K562 (cell line): ENCODE measurements at regions not wholly inside any gene's neighbourhood (a gene's known extent, or its start where the extent isn't known, plus 50 kb on each side); places are given as distances from the start of the nearest gene placed in this dataset.

Source experiments
- ATAC-seq: fragments of 200-7000 bp; cut with Tn5 transposase; 3 replicates; pipeline ENCODE4 v1.9.1; 2020; ENCODE audit warnings: moderate library complexity
- BruUV-seq: library from RNA; stranded (reverse); fragments of 400-500 nt; replicated peaks from 2 replicates; lab custom pipeline; 2021; lab: Mats Ljungman, UMichigan
- CTCF ChIA-PET: fragments of 300-600 bp; formaldehyde crosslinking; extraction: SDS; loops from one replicate; lab custom pipeline; 2021; ENCODE audit warnings: low intra/inter-chr PET ratio; lab: Yijun Ruan, JAX
- POLR2A ChIA-PET: fragments of 300-600, 350-650 bp; sonication (Branson Sonifier 250); formaldehyde crosslinking; extraction: SDS; loops from one replicate; lab custom pipeline; 2021; ENCODE audit warnings: antibody characterized with exemption, inconsistent platforms; lab: Yijun Ruan, JAX
- DNase-seq, 4 experiments: peaks; one replicate each; pipeline versions ENCODE4 v3.0.0 to v3.0.0-alpha.2; 2011 to 2018; ENCODE audit warnings: low spot score in 3 of 4, mixed read lengths in 3 of 4; ENCODE audit errors: extremely low read depth in 1 of 4
- FAIRE-seq: peaks from 2 replicates; lab custom pipeline; 2011; peaks lifted over from hg19 to GRCh38; lab: Jason Lieb, UNC
- H2AFZ ChIP-seq: 2 replicates; pipeline ENCODE4 v1.6.0; 2011; ENCODE audit warnings: low read depth, low read length, control low read depth, inconsistent platforms
- H3K27ac ChIP-seq: fragments of 200-600 bp; 3 replicates; pipeline ENCODE4 v1.8.0; 2011; ENCODE audit warnings: low read depth, mild to moderate bottlenecking, control low read depth, inconsistent platforms, low read length, moderate library complexity, mixed read lengths; ENCODE audit errors: extremely low read depth
- H3K27me3 ChIP-seq, 2 experiments: fragments of 300-600 bp in 1 of 2; 2 replicates in 1 of 2; 3 replicates in 1 of 2; pipeline versions ENCODE4 v1.6.0 to v1.8.0; 2011; ENCODE audit warnings: inconsistent platforms in 2 of 2, low read length in 2 of 2, mild to moderate bottlenecking in 1 of 2, mixed read lengths in 1 of 2, moderate library complexity in 1 of 2; ENCODE audit not compliant: control insufficient read depth in 2 of 2, insufficient read depth in 2 of 2
- H3K36me3 ChIP-seq: fragments of 300-600 bp; 3 replicates; pipeline ENCODE4 v1.8.0; 2011; ENCODE audit warnings: mild to moderate bottlenecking, low read length, inconsistent platforms; ENCODE audit not compliant: control insufficient read depth, insufficient read depth
- H3K4me1 ChIP-seq, 2 experiments: fragments of 200-600 bp in 1 of 2; replicated peaks in 1 of 2; 2 replicates in 1 of 2; 3 replicates in 1 of 2; pipeline versions ENCODE4 v1.5.1 to v1.8.0; 2011; ENCODE audit warnings: inconsistent platforms in 2 of 2, low read length in 2 of 2, mild to moderate bottlenecking in 1 of 2, mixed read lengths in 1 of 2, moderate library complexity in 1 of 2; ENCODE audit not compliant: control insufficient read depth in 2 of 2, insufficient read depth in 2 of 2
- H3K4me2 ChIP-seq: 2 replicates; pipeline ENCODE4 v1.6.1; 2011; ENCODE audit warnings: low read length, control low read depth, inconsistent platforms, mixed read lengths; ENCODE audit not compliant: insufficient read depth
- H3K4me3 ChIP-seq: fragments of 200-600 bp; sonication (generic), shearing (Covaris generic); 2 replicates; pipeline ENCODE4 v1.5.1; 2016; ENCODE audit warnings: control low read depth, inconsistent platforms
- H3K79me2 ChIP-seq: fragments of 200-600 bp; 3 replicates; pipeline ENCODE4 v1.8.0; 2011; ENCODE audit warnings: low read length, inconsistent platforms; ENCODE audit not compliant: control insufficient read depth, insufficient read depth
- H3K9ac ChIP-seq, 2 experiments: 2 replicates each; pipeline versions ENCODE4 v1.6.0 to v1.6.1; 2011; ENCODE audit warnings: low read depth in 2 of 2, low read length in 2 of 2, control low read depth in 1 of 2, inconsistent platforms in 1 of 2, mild to moderate bottlenecking in 1 of 2, mixed read lengths in 1 of 2; ENCODE audit not compliant: insufficient read depth in 1 of 2
- H3K9me1 ChIP-seq: one replicate; pipeline ENCODE4 v1.6.0; 2011; ENCODE audit warnings: inconsistent platforms, mild to moderate bottlenecking, low read length, moderate library complexity; ENCODE audit not compliant: control insufficient read depth, insufficient read depth
- H3K9me3 ChIP-seq: replicated peaks from 2 replicates; pipeline ENCODE4 v1.5.1; 2011; ENCODE audit warnings: low read depth, low read length, inconsistent platforms; ENCODE audit not compliant: control insufficient read depth, insufficient read depth
- H4K20me1 ChIP-seq: replicated peaks from 2 replicates; pipeline ENCODE4 v1.6.1; 2011; ENCODE audit warnings: low read length, inconsistent platforms, mixed read lengths; ENCODE audit not compliant: control insufficient read depth, insufficient read depth
- ARID1B ChIP-seq: fragments of 450-650 bp; IDR thresholded peaks from 2 replicates; pipeline ENCODE4 v1.6.1; 2016; ENCODE audit warnings: antibody characterized with exemption, mild to moderate bottlenecking, inconsistent platforms
- BRCA1 ChIP-seq, 2 experiments: fragments of 450-650 bp in 1 of 2; sonication (generic) in 1 of 2; formaldehyde crosslinking in 1 of 2; IDR thresholded peaks; 2 replicates each; pipeline versions ENCODE4 v1.5.0 to v1.6.1; 2017 to 2020; ENCODE audit warnings: mild to moderate bottlenecking in 1 of 2, missing genetic modification reagents in 1 of 2
- CBX3 ChIP-seq, 2 experiments: IDR thresholded peaks; 1 replicate in 1 of 2; 2 replicates in 1 of 2; pipeline ENCODE4 v1.6.1; 2012; ENCODE audit warnings: inconsistent platforms in 2 of 2, low read length in 2 of 2, borderline replicate concordance in 1 of 2, control low read depth in 1 of 2
- CTBP1 ChIP-seq: fragments of 450-650 bp; IDR thresholded peaks from 2 replicates; pipeline ENCODE4 v1.6.1; 2016; ENCODE audit warnings: borderline replicate concordance
- ILK ChIP-seq: fragments of 450-650 bp; IDR thresholded peaks from 2 replicates; pipeline ENCODE4 v1.6.1; 2016; ENCODE audit warnings: missing genetic modification characterization, low read depth, mild to moderate bottlenecking, missing compliant biosample characterization, moderate library complexity, borderline replicate concordance
- MCM2 ChIP-seq: fragments of 450-650 bp; IDR thresholded peaks from 2 replicates; pipeline ENCODE4 v1.6.1; 2017; ENCODE audit warnings: low read depth, mild to moderate bottlenecking
- XRCC5 ChIP-seq: fragments of 200-400 bp; formaldehyde crosslinking; IDR thresholded peaks from 2 replicates; pipeline ENCODE4 v1.6.1; 2017; ENCODE audit warnings: low read depth, mild to moderate bottlenecking, low read length
- ZNF77 ChIP-seq: fragments of 250-450 bp; sonication (Bioruptor Pico); IDR thresholded peaks from 2 replicates; pipeline ENCODE4 v1.5.0; 2020
- ZNF785 ChIP-seq: fragments of 250-450 bp; sonication (Bioruptor Pico); IDR thresholded peaks from 2 replicates; pipeline ENCODE4 v1.4.0; 2020; ENCODE audit warnings: mild to moderate bottlenecking
- WGBS: fragments of 100-300 bp; shearing (Covaris generic); methylation state at CpG from one replicate; pipeline ENCODE4 v1.1.6; 2016; ENCODE audit warnings: low coverage, mixed read lengths; ENCODE audit not compliant: insufficient coverage; ENCODE audit errors: missing lambda C conversion rate; 5-methylcytosine and 5-hydroxymethylcytosine counted together
- in situ Hi-C: fragments of 300-500 bp; cut with MboI; formaldehyde crosslinking; loops from 4 replicates; pipeline ENCODE4 v1.15.0; 2018; ENCODE audit warnings: inconsistent platforms, mixed read lengths
- intact Hi-C: fragments of 100-400 bp; cut with micrococcal nuclease; formaldehyde crosslinking; loops from 2 replicates; pipeline ENCODE4 v1.14.2; 2022
- TF ChIP-seq, protein P1 (sequence below): sonication (generic); formaldehyde crosslinking; IDR thresholded peaks from 2 replicates; pipeline ENCODE4 v1.8.0; 2022; ENCODE audit warnings: missing genetic modification reagents, mild to moderate bottlenecking, borderline replicate concordance
- TF ChIP-seq, protein P2 (sequence below): fragments of 250-450 bp; sonication (Bioruptor Pico); IDR thresholded peaks from 2 replicates; pipeline ENCODE4 v1.4.0; 2020; ENCODE audit warnings: borderline replicate concordance
- TF ChIP-seq, protein P3 (sequence below): fragments of 450-650 bp; IDR thresholded peaks from 2 replicates; pipeline ENCODE4 v1.6.1; 2016; ENCODE audit warnings: low read depth

- FAIRE-seq (no peak), DNase-seq (no peak), ATAC-seq (no peak)
- no peak overlapping the region for H3K27ac ChIP-seq
- no peak overlapping the region for H3K4me3 ChIP-seq
- H3K4me1 ChIP-seq: no peaks in the 10 kb centered on the region
- POLR2A ChIA-PET: no interaction called here
- in situ Hi-C loops: no loop called here
- H3K4me2 ChIP-seq: no peak overlapping the region
- H3K36me3 ChIP-seq: no peaks in the 10 kb centered on the region
- no peaks in the 10 kb centered on the region for H4K20me1 ChIP-seq
- no peak overlapping the region for H3K9ac ChIP-seq
- no peaks in the 10 kb centered on the region for H3K9me1 ChIP-seq
- no peaks in the 10 kb centered on the region for H3K27me3 ChIP-seq
- no TSS peak for BruUV-seq
- TF ChIP-seq ZNF77 (CRISPR knock-in tag) (no peak), ILK (tag) (no peak), XRCC5 (no peak), CBX3 (IDR thresholded peaks at IDR 0.05; ENCODE audit: borderline replicate concordance in 1 of 2, low read length in 2 of 2) (no peak), ZNF785 (CRISPR knock-in tag) (no peak), CTBP1 (no peak), MCM2 (no peak), ARID1B (no peak), BRCA1 (IDR thresholded peaks at IDR 0.05) (no peak), BRCA1 (CRISPR knock-in tag; IDR thresholded peaks at IDR 0.05) (no peak)
- TF ChIP-seq, protein P1, sequence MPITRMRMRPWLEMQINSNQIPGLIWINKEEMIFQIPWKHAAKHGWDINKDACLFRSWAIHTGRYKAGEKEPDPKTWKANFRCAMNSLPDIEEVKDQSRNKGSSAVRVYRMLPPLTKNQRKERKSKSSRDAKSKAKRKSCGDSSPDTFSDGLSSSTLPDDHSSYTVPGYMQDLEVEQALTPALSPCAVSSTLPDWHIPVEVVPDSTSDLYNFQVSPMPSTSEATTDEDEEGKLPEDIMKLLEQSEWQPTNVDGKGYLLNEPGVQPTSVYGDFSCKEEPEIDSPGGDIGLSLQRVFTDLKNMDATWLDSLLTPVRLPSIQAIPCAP (CRISPR knock-in tag): no peak
- TF ChIP-seq, protein P2, sequence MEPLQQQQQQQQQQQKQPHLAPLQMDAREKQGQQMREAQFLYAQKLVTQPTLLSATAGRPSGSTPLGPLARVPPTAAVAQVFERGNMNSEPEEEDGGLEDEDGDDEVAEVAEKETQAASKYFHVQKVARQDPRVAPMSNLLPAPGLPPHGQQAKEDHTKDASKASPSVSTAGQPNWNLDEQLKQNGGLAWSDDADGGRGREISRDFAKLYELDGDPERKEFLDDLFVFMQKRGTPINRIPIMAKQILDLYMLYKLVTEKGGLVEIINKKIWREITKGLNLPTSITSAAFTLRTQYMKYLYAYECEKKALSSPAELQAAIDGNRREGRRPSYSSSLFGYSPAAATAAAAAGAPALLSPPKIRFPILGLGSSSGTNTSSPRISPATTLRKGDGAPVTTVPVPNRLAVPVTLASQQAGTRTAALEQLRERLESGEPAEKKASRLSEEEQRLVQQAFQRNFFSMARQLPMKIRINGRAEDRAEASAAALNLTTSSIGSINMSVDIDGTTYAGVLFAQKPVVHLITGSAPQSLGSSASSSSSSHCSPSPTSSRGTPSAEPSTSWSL (CRISPR knock-in tag): no peak
- TF ChIP-seq, protein P3, sequence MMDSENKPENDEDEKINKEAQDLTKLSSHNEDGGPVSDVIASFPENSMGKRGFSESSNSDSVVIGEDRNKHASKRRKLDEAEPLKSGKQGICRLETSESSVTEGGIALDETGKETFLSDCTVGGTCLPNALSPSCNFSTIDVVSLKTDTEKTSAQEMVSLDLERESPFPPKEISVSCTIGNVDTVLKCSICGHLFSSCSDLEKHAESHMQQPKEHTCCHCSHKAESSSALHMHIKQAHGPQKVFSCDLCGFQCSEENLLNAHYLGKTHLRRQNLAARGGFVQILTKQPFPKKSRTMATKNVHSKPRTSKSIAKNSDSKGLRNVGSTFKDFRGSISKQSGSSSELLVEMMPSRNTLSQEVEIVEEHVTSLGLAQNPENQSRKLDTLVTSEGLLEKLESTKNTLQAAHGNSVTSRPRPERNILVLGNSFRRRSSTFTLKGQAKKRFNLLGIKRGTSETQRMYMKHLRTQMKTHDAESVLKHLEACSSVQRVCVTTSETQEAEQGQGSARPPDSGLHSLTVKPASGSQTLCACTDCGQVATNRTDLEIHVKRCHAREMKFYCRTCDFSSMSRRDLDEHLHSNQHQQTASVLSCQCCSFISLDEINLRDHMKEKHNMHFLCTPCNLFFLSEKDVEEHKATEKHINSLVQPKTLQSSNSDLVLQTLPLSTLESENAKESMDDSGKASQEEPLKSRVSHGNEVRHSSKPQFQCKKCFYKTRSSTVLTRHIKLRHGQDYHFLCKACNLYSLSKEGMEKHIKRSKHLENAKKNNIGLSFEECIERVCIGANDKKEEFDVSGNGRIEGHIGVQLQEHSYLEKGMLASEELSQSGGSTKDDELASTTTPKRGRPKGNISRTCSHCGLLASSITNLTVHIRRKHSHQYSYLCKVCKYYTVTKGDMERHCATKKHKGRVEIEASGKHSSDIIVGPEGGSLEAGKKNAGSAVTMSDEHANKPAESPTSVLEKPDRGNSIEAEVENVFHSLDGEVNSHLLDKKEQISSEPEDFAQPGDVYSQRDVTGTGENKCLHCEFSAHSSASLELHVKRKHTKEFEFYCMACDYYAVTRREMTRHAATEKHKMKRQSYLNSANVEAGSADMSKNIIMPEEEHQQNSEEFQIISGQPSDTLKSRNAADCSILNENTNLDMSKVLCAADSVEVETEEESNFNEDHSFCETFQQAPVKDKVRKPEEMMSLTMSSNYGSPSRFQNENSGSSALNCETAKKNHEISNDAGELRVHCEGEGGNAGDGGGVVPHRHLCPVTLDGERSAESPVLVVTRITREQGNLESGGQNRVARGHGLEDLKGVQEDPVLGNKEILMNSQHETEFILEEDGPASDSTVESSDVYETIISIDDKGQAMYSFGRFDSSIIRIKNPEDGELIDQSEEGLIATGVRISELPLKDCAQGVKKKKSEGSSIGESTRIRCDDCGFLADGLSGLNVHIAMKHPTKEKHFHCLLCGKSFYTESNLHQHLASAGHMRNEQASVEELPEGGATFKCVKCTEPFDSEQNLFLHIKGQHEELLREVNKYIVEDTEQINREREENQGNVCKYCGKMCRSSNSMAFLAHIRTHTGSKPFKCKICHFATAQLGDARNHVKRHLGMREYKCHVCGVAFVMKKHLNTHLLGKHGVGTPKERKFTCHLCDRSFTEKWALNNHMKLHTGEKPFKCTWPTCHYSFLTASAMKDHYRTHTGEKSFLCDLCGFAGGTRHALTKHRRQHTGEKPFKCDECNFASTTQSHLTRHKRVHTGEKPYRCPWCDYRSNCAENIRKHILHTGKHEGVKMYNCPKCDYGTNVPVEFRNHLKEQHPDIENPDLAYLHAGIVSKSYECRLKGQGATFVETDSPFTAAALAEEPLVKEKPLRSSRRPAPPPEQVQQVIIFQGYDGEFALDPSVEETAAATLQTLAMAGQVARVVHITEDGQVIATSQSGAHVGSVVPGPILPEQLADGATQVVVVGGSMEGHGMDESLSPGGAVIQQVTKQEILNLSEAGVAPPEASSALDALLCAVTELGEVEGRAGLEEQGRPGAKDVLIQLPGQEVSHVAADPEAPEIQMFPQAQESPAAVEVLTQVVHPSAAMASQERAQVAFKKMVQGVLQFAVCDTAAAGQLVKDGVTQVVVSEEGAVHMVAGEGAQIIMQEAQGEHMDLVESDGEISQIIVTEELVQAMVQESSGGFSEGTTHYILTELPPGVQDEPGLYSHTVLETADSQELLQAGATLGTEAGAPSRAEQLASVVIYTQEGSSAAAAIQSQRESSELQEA: no peak
- TF ChIP-seq, all 486 proteins: peak for 0
- intact Hi-C loops: no loop called here
- WGBS: 0% methylated on average over 2 of the region's 2 CpGs
- H3K79me2 ChIP-seq: no peaks in the 10 kb centered on the region
- no peak overlapping the region for H2AFZ ChIP-seq
- CTCF ChIA-PET: no interaction called here
- H3K9me3 ChIP-seq: peaks cover 3% of the 10 kb centered on the region; the same call in 1 of the 2 replicates
Measured at GRCh38 chr2:164084066-164084465, 348.3 kb upstream of the FIGN start.
